Mesenchymal stem cell (in vitro differentiated cells and primary cell): ENCODE measurements at regions not wholly inside any gene's neighbourhood (a gene's known extent, or its start where the extent isn't known, plus 50 kb on each side); places are given as distances from the start of the nearest gene placed in this dataset.
"Not testable (repeated sequence)": the region's sequence is repeated elsewhere in the genome, so short reads cannot be mapped to it uniquely, and the experiment has no call there.

ENCODE experiments used
- DNase-seq: peaks from one replicate; pipeline ENCODE4 v3.0.0-alpha.2; 2013
- H2AFZ ChIP-seq: one replicate; pipeline ENCODE4 v1.6.1; 2013; ENCODE audit warnings: low read depth, mild to moderate bottlenecking, control low read depth, inconsistent platforms, low read length, moderate library complexity
- H2AK5ac ChIP-seq: 2 replicates; pipeline ENCODE4 v1.6.1; 2013; ENCODE audit warnings: low read length, moderate library complexity, mild to moderate bottlenecking, inconsistent platforms; ENCODE audit not compliant: severe bottlenecking
- H2BK120ac ChIP-seq: one replicate; pipeline ENCODE4 v1.6.1; 2013; ENCODE audit warnings: low read depth, mild to moderate bottlenecking, inconsistent platforms, low read length, moderate library complexity
- H2BK12ac ChIP-seq, 2 experiments: one replicate each; pipeline ENCODE4 v1.6.1; 2013; ENCODE audit warnings: inconsistent platforms in 2 of 2, low read length in 2 of 2, mild to moderate bottlenecking in 2 of 2, moderate library complexity in 2 of 2, control low read depth in 1 of 2
- H2BK15ac ChIP-seq: one replicate; pipeline ENCODE4 v1.6.1; 2013; ENCODE audit warnings: mild to moderate bottlenecking, low read depth, inconsistent platforms; ENCODE audit not compliant: poor library complexity, severe bottlenecking
- H2BK5ac ChIP-seq: 2 replicates; pipeline ENCODE4 v1.6.1; 2013; ENCODE audit warnings: low read depth, mild to moderate bottlenecking, low read length, control low read depth, inconsistent platforms; ENCODE audit not compliant: poor library complexity, severe bottlenecking
- H3K14ac ChIP-seq, 2 experiments: one replicate each; pipeline ENCODE4 v1.6.1; 2013; ENCODE audit warnings: inconsistent platforms in 2 of 2, low read length in 2 of 2, control low read depth in 1 of 2, mild to moderate bottlenecking in 1 of 2, moderate library complexity in 1 of 2
- H3K18ac ChIP-seq, 2 experiments: one replicate each; pipeline ENCODE4 v1.6.1; 2013; ENCODE audit warnings: inconsistent platforms in 2 of 2, low read length in 2 of 2, control low read depth in 1 of 2, low read depth in 1 of 2, mild to moderate bottlenecking in 1 of 2
- H3K23ac ChIP-seq, 2 experiments: one replicate each; pipeline ENCODE4 v1.6.1; 2013; ENCODE audit warnings: inconsistent platforms in 2 of 2, low read length in 2 of 2, mild to moderate bottlenecking in 2 of 2, moderate library complexity in 2 of 2, control low read depth in 1 of 2
- H3K27ac ChIP-seq: 2 replicates; pipeline ENCODE4 v1.5.1; 2013; ENCODE audit warnings: mild to moderate bottlenecking, moderate library complexity, low read length, control low read depth, inconsistent platforms; ENCODE audit not compliant: poor library complexity, severe bottlenecking
- H3K27me3 ChIP-seq, 2 experiments: 2 replicates each; pipeline versions ENCODE4 v1.6.1 to v1.7.0; 2013; ENCODE audit warnings: low read length in 2 of 2, mild to moderate bottlenecking in 2 of 2, moderate library complexity in 2 of 2, control low read depth in 1 of 2, inconsistent platforms in 1 of 2; ENCODE audit not compliant: control insufficient read depth in 1 of 2, insufficient read depth in 1 of 2
- H3K36me3 ChIP-seq, 2 experiments: 2 replicates each; pipeline versions ENCODE4 v1.6.1 to v1.7.0; 2013; ENCODE audit warnings: low read length in 2 of 2, control low read depth in 1 of 2, inconsistent platforms in 1 of 2, low read depth in 1 of 2, mild to moderate bottlenecking in 1 of 2; ENCODE audit not compliant: insufficient read depth in 2 of 2, control insufficient read depth in 1 of 2
- H3K4ac ChIP-seq, 2 experiments: one replicate each; pipeline ENCODE4 v1.6.1; 2013; ENCODE audit warnings: inconsistent platforms in 2 of 2, low read length in 2 of 2, mild to moderate bottlenecking in 2 of 2, moderate library complexity in 2 of 2, control low read depth in 1 of 2, low read depth in 1 of 2
- H3K4me1 ChIP-seq: 2 replicates; pipeline ENCODE4 v1.6.1; 2013; ENCODE audit warnings: low read depth, low read length, control low read depth; ENCODE audit not compliant: control insufficient read depth, insufficient read depth
- H3K4me2 ChIP-seq: 2 replicates; pipeline ENCODE4 v1.6.1; 2013; ENCODE audit warnings: low read length, mild to moderate bottlenecking, inconsistent platforms; ENCODE audit not compliant: poor library complexity, severe bottlenecking
- H3K4me3 ChIP-seq, 2 experiments: 2 replicates each; pipeline versions ENCODE4 v1.5.1 to v1.7.0; 2013; ENCODE audit warnings: low read length in 2 of 2, mild to moderate bottlenecking in 2 of 2, control low read depth in 1 of 2, low read depth in 1 of 2; ENCODE audit not compliant: insufficient read depth in 1 of 2
- H3K79me1 ChIP-seq: replicated peaks from 2 replicates; pipeline ENCODE4 v1.6.1; 2013; ENCODE audit warnings: mild to moderate bottlenecking, control low read depth, low read length, inconsistent platforms; ENCODE audit not compliant: poor library complexity, severe bottlenecking
- H3K9ac ChIP-seq: 2 replicates; pipeline ENCODE4 v1.7.0; 2013; ENCODE audit warnings: mild to moderate bottlenecking, low read length, moderate library complexity
- H3K9me3 ChIP-seq: 2 replicates; pipeline ENCODE4 v1.7.0; 2013; ENCODE audit warnings: mild to moderate bottlenecking, low read length; ENCODE audit not compliant: control insufficient read depth
- H4K8ac ChIP-seq: one replicate; pipeline ENCODE4 v1.6.1; 2013; ENCODE audit warnings: inconsistent platforms, mild to moderate bottlenecking, low read length, moderate library complexity
- H4K91ac ChIP-seq: one replicate; pipeline ENCODE4 v1.6.1; 2013; ENCODE audit warnings: mild to moderate bottlenecking, low read length, inconsistent platforms
- WGBS: methylation state at CpG from one replicate; pipeline ENCODE4 v1.1.7; 2013; ENCODE audit warnings: mixed read lengths; 5-methylcytosine and 5-hydroxymethylcytosine counted together

- Histone ChIP-seq H4K91ac (no peak overlapping the region), H4K8ac (no peak overlapping the region), H2BK120ac (no peak overlapping the region), H3K27me3 (no peaks in the 10 kb centered on the region), H2BK15ac (no peak overlapping the region), H3K23ac (no peak overlapping the region), H3K36me3 (no peaks in the 10 kb centered on the region), H3K9me3 (no peaks in the 10 kb centered on the region), H3K27ac (no peak overlapping the region), H2AFZ (no peak overlapping the region), H2BK12ac (no peak overlapping the region), H2BK5ac (no peak overlapping the region), H3K14ac (no peak overlapping the region), H3K79me1 (no peaks in the 10 kb centered on the region), H3K4me2 (no peak overlapping the region), H3K4me1 (peaks cover 3% of the 10 kb centered on the region), H3K4ac (no peak overlapping the region), H3K18ac (no peak overlapping the region), H3K9ac (no peak overlapping the region), H3K4me3 (no peak overlapping the region), H2AK5ac (no peak overlapping the region)
- no CpG with 5 or more reads among the region's 1 CpG for WGBS
- DNase-seq: no peak
Measured at GRCh38 chr12:75628511-75628910, 117.1 kb upstream of the KRR1 start.

GRCh38 chr12:75623631-75624154, 112.3 kb upstream of the KRR1 start:
- Histone ChIP-seq H2BK12ac (peak overlapping the region; percentile 10 to 77), H3K4me2 (peak overlapping the region; percentile 6), H2AK5ac (peak overlapping the region; percentile 96), H2AFZ (no peak overlapping the region), H3K14ac (no peak overlapping the region), H3K36me3 (no peaks in the 10 kb centered on the region), H3K27me3 (no peaks in the 10 kb centered on the region), H3K4me1 (peaks cover 4% of the 10 kb centered on the region), H3K18ac (peak overlapping the region; percentile 28 to 33), H3K27ac (peak overlapping the region; percentile 52), H3K4me3 (no peak overlapping the region), H3K4ac (peak overlapping the region in 1 of 2 experiments; percentile 67), H3K9me3 (no peaks in the 10 kb centered on the region), H2BK5ac (peak overlapping the region; percentile 33), H2BK120ac (no peak overlapping the region), H4K91ac (peak overlapping the region; percentile 39), H3K9ac (no peak overlapping the region), H3K79me1 (no peaks in the 10 kb centered on the region), H4K8ac (peak overlapping the region; percentile 41), H3K23ac (no peak overlapping the region), H2BK15ac (no peak overlapping the region)
- peak; percentile 78 for DNase-seq
- WGBS: no CpG with 5 or more reads among the region's 4 CpGs

- no peaks in the 10 kb centered on the region for H3K36me3 ChIP-seq
- H2AFZ ChIP-seq: no peak overlapping the region
- H2BK5ac ChIP-seq: no peak overlapping the region
- H4K91ac ChIP-seq: no peak overlapping the region
- no peak overlapping the region for H3K18ac ChIP-seq
- H3K23ac ChIP-seq: no peak overlapping the region
- H3K9me3 ChIP-seq: no peaks in the 10 kb centered on the region
- H3K27ac ChIP-seq: no peak overlapping the region
- no peak overlapping the region for H3K4me2 ChIP-seq
- no peak overlapping the region for H3K4ac ChIP-seq
- H2BK120ac ChIP-seq: no peak overlapping the region
- no peak overlapping the region for H2BK12ac ChIP-seq
- no peak overlapping the region for H3K4me3 ChIP-seq
- no peak overlapping the region for H2BK15ac ChIP-seq
- no peaks in the 10 kb centered on the region for H3K27me3 ChIP-seq
- peaks cover 4% of the 10 kb centered on the region for H3K4me1 ChIP-seq
- WGBS: 93% methylated on average over 1 of the region's 1 CpG
- no peak overlapping the region for H3K14ac ChIP-seq
- DNase-seq: no peak
- H3K79me1 ChIP-seq: no peaks in the 10 kb centered on the region
- H2AK5ac ChIP-seq: no peak overlapping the region
- no peak overlapping the region for H3K9ac ChIP-seq
- H4K8ac ChIP-seq: no peak overlapping the region
Measured at GRCh38 chr12:75622492-75622891, 111.1 kb upstream of the KRR1 start.

GRCh38 chr12:75614396-75614795, 103.0 kb upstream of the KRR1 start:
- not testable (repeated sequence) for H3K9me3 ChIP-seq, H2AFZ ChIP-seq, H3K18ac ChIP-seq, H2AK5ac ChIP-seq, H3K4me3 ChIP-seq, H3K4me1 ChIP-seq, H3K14ac ChIP-seq, H3K27me3 ChIP-seq, H3K4me2 ChIP-seq, H3K4ac ChIP-seq, H3K27ac ChIP-seq, H2BK5ac ChIP-seq, H3K79me1 ChIP-seq, DNase-seq, H3K9ac ChIP-seq, H3K36me3 ChIP-seq, H2BK120ac ChIP-seq, H4K8ac ChIP-seq, H2BK15ac ChIP-seq, H2BK12ac ChIP-seq, H4K91ac ChIP-seq, H3K23ac ChIP-seq
- 98% methylated on average over 3 of the region's 4 CpGs for WGBS
